ENCODE measurements at regions not wholly inside any gene's neighbourhood (a gene's known extent, or its start where the extent isn't known, plus 50 kb on each side); places are given as distances from the start of the nearest gene placed in this dataset.

DNA sequence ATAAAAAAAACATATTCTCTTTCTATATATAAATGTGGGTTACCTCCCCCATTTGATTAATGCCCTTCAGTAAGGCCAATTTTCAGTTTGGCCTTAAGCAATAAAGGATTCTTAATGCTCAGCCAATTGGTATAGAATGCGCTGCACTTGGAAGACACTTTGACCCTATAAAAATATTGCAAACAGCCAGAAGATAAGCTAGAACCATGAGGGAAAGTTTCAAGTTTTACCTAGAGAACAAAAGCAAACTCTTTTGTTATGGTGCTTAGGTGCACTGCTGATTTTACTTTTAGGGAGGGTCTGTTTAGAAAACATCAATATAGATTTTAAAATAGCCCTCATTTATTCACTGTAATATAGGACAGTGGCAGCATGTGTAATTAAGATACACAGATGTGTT is 251.6 kb upstream of the SLC16A7 start (continued):
- TF ChIP-seq, protein P1, sequence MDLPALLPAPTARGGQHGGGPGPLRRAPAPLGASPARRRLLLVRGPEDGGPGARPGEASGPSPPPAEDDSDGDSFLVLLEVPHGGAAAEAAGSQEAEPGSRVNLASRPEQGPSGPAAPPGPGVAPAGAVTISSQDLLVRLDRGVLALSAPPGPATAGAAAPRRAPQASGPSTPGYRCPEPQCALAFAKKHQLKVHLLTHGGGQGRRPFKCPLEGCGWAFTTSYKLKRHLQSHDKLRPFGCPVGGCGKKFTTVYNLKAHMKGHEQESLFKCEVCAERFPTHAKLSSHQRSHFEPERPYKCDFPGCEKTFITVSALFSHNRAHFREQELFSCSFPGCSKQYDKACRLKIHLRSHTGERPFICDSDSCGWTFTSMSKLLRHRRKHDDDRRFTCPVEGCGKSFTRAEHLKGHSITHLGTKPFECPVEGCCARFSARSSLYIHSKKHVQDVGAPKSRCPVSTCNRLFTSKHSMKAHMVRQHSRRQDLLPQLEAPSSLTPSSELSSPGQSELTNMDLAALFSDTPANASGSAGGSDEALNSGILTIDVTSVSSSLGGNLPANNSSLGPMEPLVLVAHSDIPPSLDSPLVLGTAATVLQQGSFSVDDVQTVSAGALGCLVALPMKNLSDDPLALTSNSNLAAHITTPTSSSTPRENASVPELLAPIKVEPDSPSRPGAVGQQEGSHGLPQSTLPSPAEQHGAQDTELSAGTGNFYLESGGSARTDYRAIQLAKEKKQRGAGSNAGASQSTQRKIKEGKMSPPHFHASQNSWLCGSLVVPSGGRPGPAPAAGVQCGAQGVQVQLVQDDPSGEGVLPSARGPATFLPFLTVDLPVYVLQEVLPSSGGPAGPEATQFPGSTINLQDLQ (CRISPR knock-in tag; IDR thresholded peaks at IDR 0.05), result no peak
- TF ChIP-seq BRD4 (CRISPR knock-in tag; IDR thresholded peaks at IDR 0.05) (no peak), HNRNPUL1 (IDR thresholded peaks at IDR 0.05; ENCODE audit: low read depth, low read length) (no peak), TMF1 (CRISPR knock-in tag; IDR thresholded peaks at IDR 0.05; ENCODE audit: low read depth) (no peak), ZFP37 (CRISPR knock-in tag; IDR thresholded peaks at IDR 0.05; ENCODE audit: borderline replicate concordance) (no peak), ZNF530 (CRISPR knock-in tag; IDR thresholded peaks at IDR 0.05; ENCODE audit: low read depth) (no peak), SIN3A (IDR thresholded peaks at IDR 0.05; ENCODE audit: borderline replicate concordance, low read depth, low read length) (no peak), NFIB (CRISPR knock-in tag; IDR thresholded peaks at IDR 0.05; ENCODE audit: borderline replicate concordance) (no peak), FOXC1 (CRISPR knock-in tag; IDR thresholded peaks at IDR 0.05; ENCODE audit: borderline replicate concordance) (no peak)

- no peaks in the 10 kb centered on the region for H4K20me1 ChIP-seq (ENCODE audit: insufficient read depth, low read length)
- no peak overlapping the region for H3K9ac ChIP-seq (ENCODE audit: insufficient read depth, low read depth, low read length)
- CTCF ChIA-PET (ENCODE audit: low intra/inter-chr PET ratio, low total read pairs), result no interaction called here
- H3K4me1 ChIP-seq (ENCODE audit: insufficient read depth, low read length), result no peaks in the 10 kb centered on the region
- H2AFZ ChIP-seq (ENCODE audit: low read length), result no peak overlapping the region
- TF ChIP-seq, protein P2, sequence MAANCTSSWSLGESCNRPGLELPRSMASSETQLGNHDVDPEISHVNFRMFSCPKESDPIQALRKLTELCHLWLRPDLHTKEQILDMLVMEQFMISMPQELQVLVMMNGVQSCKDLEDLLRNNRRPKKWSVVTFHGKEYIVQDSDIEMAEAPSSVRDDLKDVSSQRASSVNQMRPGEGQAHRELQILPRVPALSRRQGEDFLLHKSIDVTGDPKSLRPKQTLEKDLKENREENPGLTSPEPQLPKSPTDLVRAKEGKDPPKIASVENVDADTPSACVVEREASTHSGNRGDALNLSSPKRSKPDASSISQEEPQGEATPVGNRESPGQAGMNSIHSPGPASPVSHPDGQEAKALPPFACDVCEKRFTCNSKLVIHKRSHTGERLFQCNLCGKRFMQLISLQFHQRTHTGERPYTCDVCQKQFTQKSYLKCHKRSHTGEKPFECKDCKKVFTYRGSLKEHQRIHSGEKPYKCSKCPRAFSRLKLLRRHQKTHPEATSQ (CRISPR knock-in tag; IDR thresholded peaks at IDR 0.05; ENCODE audit: borderline replicate concordance), result no peak
- no peak for TF ChIP-seq HNRNPLL (IDR thresholded peaks at IDR 0.05; ENCODE audit: low read depth, low read length, poor library complexity, severe bottlenecking)
- TF ChIP-seq, protein P3, sequence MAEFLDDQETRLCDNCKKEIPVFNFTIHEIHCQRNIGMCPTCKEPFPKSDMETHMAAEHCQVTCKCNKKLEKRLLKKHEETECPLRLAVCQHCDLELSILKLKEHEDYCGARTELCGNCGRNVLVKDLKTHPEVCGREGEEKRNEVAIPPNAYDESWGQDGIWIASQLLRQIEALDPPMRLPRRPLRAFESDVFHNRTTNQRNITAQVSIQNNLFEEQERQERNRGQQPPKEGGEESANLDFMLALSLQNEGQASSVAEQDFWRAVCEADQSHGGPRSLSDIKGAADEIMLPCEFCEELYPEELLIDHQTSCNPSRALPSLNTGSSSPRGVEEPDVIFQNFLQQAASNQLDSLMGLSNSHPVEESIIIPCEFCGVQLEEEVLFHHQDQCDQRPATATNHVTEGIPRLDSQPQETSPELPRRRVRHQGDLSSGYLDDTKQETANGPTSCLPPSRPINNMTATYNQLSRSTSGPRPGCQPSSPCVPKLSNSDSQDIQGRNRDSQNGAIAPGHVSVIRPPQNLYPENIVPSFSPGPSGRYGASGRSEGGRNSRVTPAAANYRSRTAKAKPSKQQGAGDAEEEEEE (CRISPR knock-in tag; IDR thresholded peaks at IDR 0.05; ENCODE audit: borderline replicate concordance), result no peak
- no peak for TF ChIP-seq ZUFSP (CRISPR knock-in tag; IDR thresholded peaks at IDR 0.05; ENCODE audit: borderline replicate concordance)
- TF ChIP-seq ZEB1 (IDR thresholded peaks at IDR 0.05; ENCODE audit: insufficient replicate concordance, low read depth), result no peak
- no peak overlapping the region for H3K4me3 ChIP-seq (replicated peaks in 1 of 3; ENCODE audit: insufficient read depth in 1 of 3, low read depth in 2 of 3, low read length in 3 of 3)
- 0% methylated on average over 2 of the region's 2 CpGs for WGBS (ENCODE audit: low lambda C conversion rate)
- no peak overlapping the region for H3K27ac ChIP-seq (ENCODE audit: extremely low read length, insufficient read depth, low read length)
- no TSS peak for BruUV-seq (replicated peaks)
- H3K79me2 ChIP-seq (ENCODE audit: insufficient read depth, low read length), result no peaks in the 10 kb centered on the region
- ATAC-seq, result no peak
- H3K4me2 ChIP-seq (ENCODE audit: low read depth, low read length), result no peak overlapping the region
- H3K27me3 ChIP-seq (ENCODE audit: control insufficient read depth in 1 of 2, insufficient read depth in 2 of 2, low read length in 2 of 2), result no peaks in the 10 kb centered on the region
- in situ Hi-C loops (cut with HindIII; ENCODE audit: extremely low pct_ligation_motif_present, low pct_unique_long_range_greater_than_20kb), result no loop called here
- H3K36me3 ChIP-seq (replicated peaks in 1 of 2; ENCODE audit: control insufficient read depth in 1 of 2, insufficient read depth in 2 of 2, low read length in 2 of 2), result no peaks in the 10 kb centered on the region
- intact Hi-C loops (cut with micrococcal nuclease; ENCODE audit: unreplicated experiment), result no loop called here
- no peaks in the 10 kb centered on the region for H3K9me3 ChIP-seq (ENCODE audit: low read length)
- DNase-seq (ENCODE audit: low spot score), result no peak
- POLR2A ChIA-PET, result no interaction called here
- no peak for FAIRE-seq
These were observed 266.4 kb upstream of the SLC16A7 start for GRCh38 chr12:59329462-59329861.

All from HepG2 (cell line).